Neural progenitor cell (in vitro differentiated cells): ENCODE measurements at regions not wholly inside any gene's neighbourhood (a gene's known extent, or its start where the extent isn't known, plus 50 kb on each side); places are given as distances from the start of the nearest gene placed in this dataset.
"Not testable (repeated sequence)": the region's sequence is repeated elsewhere in the genome, so short reads cannot be mapped to it uniquely, and the experiment has no call there.

Source experiments
- DNase-seq: peaks from one replicate; pipeline ENCODE4 v3.0.0-alpha.2; 2016; ENCODE audit warnings: low spot score
- H2AFZ ChIP-seq: fragments of 200-600 bp; sonication (generic); replicated peaks from 2 replicates; pipeline ENCODE4 v1.6.1; 2016; ENCODE audit warnings: antibody characterized with exemption
- H3F3A ChIP-seq: fragments of 200-600 bp; sonication (generic); 2 replicates; pipeline ENCODE4 v1.6.1; 2016; ENCODE audit warnings: antibody characterized with exemption, low read depth
- H3K27ac ChIP-seq: fragments of 200-600 bp; sonication (generic); 2 replicates; pipeline ENCODE4 v1.5.1; 2016; ENCODE audit warnings: mild to moderate bottlenecking
- H3K27me3 ChIP-seq: fragments of 200-600 bp; sonication (generic); 2 replicates; pipeline ENCODE4 v1.6.1; 2016; ENCODE audit warnings: mild to moderate bottlenecking, moderate library complexity
- H3K36me3 ChIP-seq: fragments of 200-600 bp; sonication (generic); 2 replicates; pipeline ENCODE4 v1.5.1; 2016
- H3K4me1 ChIP-seq: fragments of 200-600 bp; sonication (generic); 2 replicates; pipeline ENCODE4 v1.6.1; 2016; ENCODE audit warnings: mixed run types
- H3K4me2 ChIP-seq: fragments of 200-600 bp; sonication (generic); 2 replicates; pipeline ENCODE4 v1.6.1; 2016
- H3K4me3 ChIP-seq: fragments of 200-600 bp; sonication (generic); 2 replicates; pipeline ENCODE4 v1.5.1; 2016
- H3K79me2 ChIP-seq: fragments of 200-600 bp; sonication (generic); 2 replicates; pipeline ENCODE4 v1.6.1; 2016; ENCODE audit warnings: low read depth
- H3K9ac ChIP-seq: fragments of 200-600 bp; sonication (generic); 2 replicates; pipeline ENCODE4 v1.6.1; 2016
- H3K9me3 ChIP-seq: fragments of 200-600 bp; sonication (generic); 2 replicates; pipeline ENCODE4 v1.5.1; 2016; ENCODE audit warnings: low read depth
- H4K20me1 ChIP-seq: fragments of 200-600 bp; sonication (generic); 2 replicates; pipeline ENCODE4 v1.6.1; 2016; ENCODE audit warnings: low read depth
- H3K27ac Mint-ChIP-seq: 3 replicates; pipeline ENCODE4 v1.8.0; 2021; ENCODE audit warnings: mixed read lengths
- H3K27me3 Mint-ChIP-seq: 2 replicates; pipeline ENCODE4 v1.8.0; 2022; ENCODE audit warnings: low read depth, mild to moderate bottlenecking, inconsistent platforms, moderate library complexity, mixed read lengths; ENCODE audit not compliant: insufficient read depth
- H3K36me3 Mint-ChIP-seq: 3 replicates; pipeline ENCODE4 v1.8.0; 2021; ENCODE audit warnings: mixed read lengths
- H3K4me1 Mint-ChIP-seq: 3 replicates; pipeline ENCODE4 v1.8.0; 2021; ENCODE audit warnings: mixed read lengths
- H3K4me3 Mint-ChIP-seq: 3 replicates; pipeline ENCODE4 v1.8.0; 2021; ENCODE audit warnings: mild to moderate bottlenecking, moderate library complexity, mixed read lengths
- H3K9me3 Mint-ChIP-seq: 3 replicates; pipeline ENCODE4 v1.8.0; 2020; ENCODE audit warnings: mixed read lengths
- EZH2 ChIP-seq: fragments of 200-600 bp; sonication (generic); IDR thresholded peaks from 2 replicates; pipeline ENCODE4 v1.6.1; 2017; ENCODE audit warnings: antibody characterized with exemption, mild to moderate bottlenecking, moderate library complexity
- EZH2phosphoT487 ChIP-seq: fragments of 200-600 bp; sonication (generic); IDR thresholded peaks from 2 replicates; pipeline ENCODE4 v1.6.1; 2017; ENCODE audit warnings: antibody characterized with exemption
- TF ChIP-seq, protein P1 (sequence below): fragments of 200-600 bp; sonication (generic); IDR thresholded peaks from 2 replicates; pipeline ENCODE4 v1.5.1; 2017; ENCODE audit warnings: antibody characterized with exemption, mild to moderate bottlenecking

DNA sequence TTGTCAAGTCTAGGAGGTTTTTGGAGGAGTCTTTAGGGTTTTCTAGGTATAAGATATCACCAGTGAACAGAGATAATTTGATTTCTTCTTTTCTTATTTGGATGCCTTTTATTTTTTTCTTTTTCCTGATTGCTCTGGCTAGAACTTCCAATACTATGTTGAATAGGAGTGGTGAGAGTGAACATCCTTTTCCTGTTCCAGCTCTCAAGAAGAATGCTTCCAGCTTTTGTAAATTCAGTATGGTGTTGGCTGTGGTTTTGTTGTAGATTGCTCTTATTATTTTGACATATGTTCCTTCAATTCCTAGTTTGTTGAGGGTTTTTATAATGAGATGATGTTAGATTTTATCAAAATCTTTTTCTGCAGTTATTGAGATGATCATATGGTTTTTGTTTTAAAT is 165.6 kb upstream of the WDFY3 start:
- TF ChIP-seq, protein P1, sequence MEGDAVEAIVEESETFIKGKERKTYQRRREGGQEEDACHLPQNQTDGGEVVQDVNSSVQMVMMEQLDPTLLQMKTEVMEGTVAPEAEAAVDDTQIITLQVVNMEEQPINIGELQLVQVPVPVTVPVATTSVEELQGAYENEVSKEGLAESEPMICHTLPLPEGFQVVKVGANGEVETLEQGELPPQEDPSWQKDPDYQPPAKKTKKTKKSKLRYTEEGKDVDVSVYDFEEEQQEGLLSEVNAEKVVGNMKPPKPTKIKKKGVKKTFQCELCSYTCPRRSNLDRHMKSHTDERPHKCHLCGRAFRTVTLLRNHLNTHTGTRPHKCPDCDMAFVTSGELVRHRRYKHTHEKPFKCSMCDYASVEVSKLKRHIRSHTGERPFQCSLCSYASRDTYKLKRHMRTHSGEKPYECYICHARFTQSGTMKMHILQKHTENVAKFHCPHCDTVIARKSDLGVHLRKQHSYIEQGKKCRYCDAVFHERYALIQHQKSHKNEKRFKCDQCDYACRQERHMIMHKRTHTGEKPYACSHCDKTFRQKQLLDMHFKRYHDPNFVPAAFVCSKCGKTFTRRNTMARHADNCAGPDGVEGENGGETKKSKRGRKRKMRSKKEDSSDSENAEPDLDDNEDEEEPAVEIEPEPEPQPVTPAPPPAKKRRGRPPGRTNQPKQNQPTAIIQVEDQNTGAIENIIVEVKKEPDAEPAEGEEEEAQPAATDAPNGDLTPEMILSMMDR, result no peak
- no peak overlapping the region for H2AFZ ChIP-seq
- peaks cover 11% of the 10 kb centered on the region for H3K4me1 Mint-ChIP-seq
- H3K4me3 Mint-ChIP-seq, result no peak overlapping the region
- peaks cover 26% of the 10 kb centered on the region for H3F3A ChIP-seq
- H3K27me3 Mint-ChIP-seq, result no peaks in the 10 kb centered on the region
- H3K27ac Mint-ChIP-seq, result no peak overlapping the region
- H3K27me3 ChIP-seq, result no peaks in the 10 kb centered on the region
- H3K27ac ChIP-seq, result no peak overlapping the region
- H3K4me2 ChIP-seq, result no peak overlapping the region
- no peaks in the 10 kb centered on the region for H3K36me3 Mint-ChIP-seq
- H3K4me3 ChIP-seq, result no peak overlapping the region
- H4K20me1 ChIP-seq, result no peaks in the 10 kb centered on the region
- peaks cover under 1% of the 10 kb centered on the region for H3K9me3 Mint-ChIP-seq
- H3K9ac ChIP-seq, result no peak overlapping the region
- no peaks in the 10 kb centered on the region for H3K9me3 ChIP-seq
- peaks cover 23% of the 10 kb centered on the region for H3K4me1 ChIP-seq
- DNase-seq, result no peak
- no peaks in the 10 kb centered on the region for H3K79me2 ChIP-seq
- no peaks in the 10 kb centered on the region for H3K36me3 ChIP-seq

DNA sequence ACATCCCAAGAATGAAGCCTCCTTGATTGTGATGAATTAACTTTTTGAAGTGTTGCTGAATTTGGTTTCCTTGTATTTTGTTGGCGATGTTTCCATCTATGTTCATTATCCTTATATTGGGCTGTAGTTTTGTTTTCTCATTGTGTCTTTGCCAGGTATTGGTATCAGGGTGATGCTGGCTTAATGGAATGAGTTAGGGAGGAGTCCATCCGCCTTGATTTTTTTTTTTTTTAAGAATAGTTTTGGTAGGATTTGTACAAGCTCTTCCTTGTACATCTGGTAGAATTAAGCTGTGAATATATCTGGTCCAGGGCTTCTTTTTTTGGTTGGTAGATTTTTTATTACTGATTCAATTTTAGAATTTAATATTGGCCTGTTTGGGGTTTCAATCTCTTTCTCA is 166.1 kb upstream of the WDFY3 start:
- no peaks in the 10 kb centered on the region for H3K27me3 ChIP-seq
- no peak overlapping the region for H3K27ac ChIP-seq
- no peak overlapping the region for H2AFZ ChIP-seq
- no peak overlapping the region for H3K4me3 Mint-ChIP-seq
- H3K36me3 ChIP-seq, result no peaks in the 10 kb centered on the region
- DNase-seq, result no peak
- H3K9me3 ChIP-seq, result no peaks in the 10 kb centered on the region
- no peak overlapping the region for H3K4me2 ChIP-seq
- no peak overlapping the region for H3K4me3 ChIP-seq
- H3F3A ChIP-seq, result peaks cover 22% of the 10 kb centered on the region
- no peaks in the 10 kb centered on the region for H4K20me1 ChIP-seq
- H3K9ac ChIP-seq, result no peak overlapping the region
- no peak overlapping the region for H3K27ac Mint-ChIP-seq
- TF ChIP-seq EZH2, result no peak
- TF ChIP-seq, protein P1, result no peak
- TF ChIP-seq EZH2phosphoT487, result no peak
- peaks cover 7% of the 10 kb centered on the region for H3K4me1 Mint-ChIP-seq
- H3K4me1 ChIP-seq, result peaks cover 19% of the 10 kb centered on the region
- no peaks in the 10 kb centered on the region for H3K79me2 ChIP-seq
- no peaks in the 10 kb centered on the region for H3K27me3 Mint-ChIP-seq
- H3K36me3 Mint-ChIP-seq, result no peaks in the 10 kb centered on the region
- H3K9me3 Mint-ChIP-seq, result peaks cover 3% of the 10 kb centered on the region

DNA sequence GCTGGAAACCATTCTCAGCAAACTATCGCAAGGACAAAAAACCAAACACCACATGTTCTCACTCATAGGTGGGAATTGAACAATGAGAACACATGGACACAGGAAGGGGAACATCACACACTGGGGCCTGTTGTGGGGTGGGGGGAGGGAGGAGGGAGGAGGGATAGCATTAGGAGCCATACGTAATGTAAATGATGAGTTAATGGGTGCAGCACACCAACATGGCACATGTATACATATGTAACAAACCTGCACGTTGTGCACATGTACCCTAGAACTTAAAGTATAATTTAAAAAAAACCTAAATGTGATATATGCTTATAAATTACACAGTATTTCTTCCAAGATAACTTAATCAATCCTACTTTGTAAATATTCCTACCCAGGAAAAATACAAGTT is 173.3 kb upstream of the WDFY3 start:
- not testable (repeated sequence) for H3K79me2 ChIP-seq, H3K4me3 Mint-ChIP-seq, H3K27ac ChIP-seq, H3K36me3 ChIP-seq, H3K4me1 Mint-ChIP-seq, H3K4me1 ChIP-seq, H3K9ac ChIP-seq, H3K4me2 ChIP-seq, H2AFZ ChIP-seq, H3K27me3 ChIP-seq, H3K9me3 ChIP-seq, H3K27me3 Mint-ChIP-seq, DNase-seq, H3F3A ChIP-seq, H3K36me3 Mint-ChIP-seq, H3K27ac Mint-ChIP-seq, H3K9me3 Mint-ChIP-seq, H4K20me1 ChIP-seq, H3K4me3 ChIP-seq

DNA sequence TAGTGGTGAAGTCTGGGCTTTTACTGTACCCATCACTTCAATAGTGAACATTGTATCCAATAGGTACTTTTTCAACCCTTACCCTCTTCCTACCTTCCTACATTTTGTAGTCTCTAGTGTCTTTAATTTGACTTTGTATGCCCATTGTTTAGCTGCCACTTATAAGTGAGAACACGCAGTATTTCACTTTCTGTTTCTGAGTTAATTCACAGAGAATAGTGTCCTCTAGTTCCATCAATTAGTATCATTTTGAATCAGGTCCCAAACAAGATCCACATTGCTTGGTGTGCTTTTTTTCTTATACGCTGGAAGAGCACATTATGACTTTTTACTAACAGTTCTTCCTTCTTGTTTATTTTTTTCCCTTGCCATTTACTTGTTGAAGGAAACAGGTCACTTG is 176.0 kb upstream of the WDFY3 start:
- Histone ChIP-seq H2AFZ (no peak overlapping the region), H3K36me3 (no peaks in the 10 kb centered on the region), H4K20me1 (no peaks in the 10 kb centered on the region), H3K9ac (no peak overlapping the region), H3K4me2 (no peak overlapping the region), H3K79me2 (no peaks in the 10 kb centered on the region), H3K4me1 (no peaks in the 10 kb centered on the region), H3K9me3 (no peaks in the 10 kb centered on the region), H3F3A (no peaks in the 10 kb centered on the region), H3K27me3 (no peaks in the 10 kb centered on the region), H3K4me3 (no peak overlapping the region), H3K27ac (no peak overlapping the region)
- no peak overlapping the region for H3K27ac Mint-ChIP-seq
- no peaks in the 10 kb centered on the region for H3K4me1 Mint-ChIP-seq
- no peak for DNase-seq
- H3K36me3 Mint-ChIP-seq, result no peaks in the 10 kb centered on the region
- H3K4me3 Mint-ChIP-seq, result no peak overlapping the region
- no peaks in the 10 kb centered on the region for H3K27me3 Mint-ChIP-seq
- H3K9me3 Mint-ChIP-seq, result no peaks in the 10 kb centered on the region
- TF ChIP-seq EZH2 (no peak), EZH2phosphoT487 (no peak)
- TF ChIP-seq, protein P1, result no peak
